ENCODE measurements at regions not wholly inside any gene's neighbourhood (a gene's known extent, or its start where the extent isn't known, plus 50 kb on each side); places are given as distances from the start of the nearest gene placed in this dataset.

DNA sequence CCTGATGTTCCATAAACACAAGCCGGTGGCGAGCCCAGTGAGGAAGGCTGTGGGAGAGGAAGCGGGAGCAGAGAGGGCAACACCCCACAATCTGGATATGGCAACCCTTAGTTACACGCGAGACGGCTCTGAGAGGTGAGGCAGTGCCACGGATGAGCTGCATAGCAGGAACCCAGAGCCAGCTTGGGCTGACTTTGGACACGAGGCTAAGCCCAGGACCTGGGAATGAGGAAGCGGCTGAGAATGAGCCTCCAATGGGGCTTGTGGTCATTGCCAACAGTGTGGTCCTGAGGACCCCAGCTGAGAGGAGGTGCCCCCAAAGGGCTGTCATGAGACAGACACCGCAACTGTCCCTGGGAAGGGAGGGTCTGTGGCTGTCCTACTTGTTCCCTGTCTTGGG is 160.0 kb upstream of the SMIM23 start:
- no peak overlapping the region for H3K27ac ChIP-seq
- H3K36me3 ChIP-seq = no peaks in the 10 kb centered on the region
- DNase-seq = no peak
- H3K27me3 ChIP-seq = no peaks in the 10 kb centered on the region
- no peaks in the 10 kb centered on the region for H3K4me1 ChIP-seq (ENCODE audit: insufficient read depth)
- 67 to 76% (median 72%) methylated on average over 10 of the region's 10 CpGs for WGBS, 3 donors
- H3K9me3 ChIP-seq = no peaks in the 10 kb centered on the region
- no peak overlapping the region for H3K4me3 ChIP-seq
- TF ChIP-seq POLR2A (IDR thresholded peaks at IDR 0.05) = no peak
- TF ChIP-seq, protein P1, sequence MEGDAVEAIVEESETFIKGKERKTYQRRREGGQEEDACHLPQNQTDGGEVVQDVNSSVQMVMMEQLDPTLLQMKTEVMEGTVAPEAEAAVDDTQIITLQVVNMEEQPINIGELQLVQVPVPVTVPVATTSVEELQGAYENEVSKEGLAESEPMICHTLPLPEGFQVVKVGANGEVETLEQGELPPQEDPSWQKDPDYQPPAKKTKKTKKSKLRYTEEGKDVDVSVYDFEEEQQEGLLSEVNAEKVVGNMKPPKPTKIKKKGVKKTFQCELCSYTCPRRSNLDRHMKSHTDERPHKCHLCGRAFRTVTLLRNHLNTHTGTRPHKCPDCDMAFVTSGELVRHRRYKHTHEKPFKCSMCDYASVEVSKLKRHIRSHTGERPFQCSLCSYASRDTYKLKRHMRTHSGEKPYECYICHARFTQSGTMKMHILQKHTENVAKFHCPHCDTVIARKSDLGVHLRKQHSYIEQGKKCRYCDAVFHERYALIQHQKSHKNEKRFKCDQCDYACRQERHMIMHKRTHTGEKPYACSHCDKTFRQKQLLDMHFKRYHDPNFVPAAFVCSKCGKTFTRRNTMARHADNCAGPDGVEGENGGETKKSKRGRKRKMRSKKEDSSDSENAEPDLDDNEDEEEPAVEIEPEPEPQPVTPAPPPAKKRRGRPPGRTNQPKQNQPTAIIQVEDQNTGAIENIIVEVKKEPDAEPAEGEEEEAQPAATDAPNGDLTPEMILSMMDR (IDR thresholded peaks at IDR 0.05) = no peak
- TF ChIP-seq EP300 (IDR thresholded peaks at IDR 0.05) = no peak
- intact Hi-C loops (cut with DNase I) = no loop called here

DNA sequence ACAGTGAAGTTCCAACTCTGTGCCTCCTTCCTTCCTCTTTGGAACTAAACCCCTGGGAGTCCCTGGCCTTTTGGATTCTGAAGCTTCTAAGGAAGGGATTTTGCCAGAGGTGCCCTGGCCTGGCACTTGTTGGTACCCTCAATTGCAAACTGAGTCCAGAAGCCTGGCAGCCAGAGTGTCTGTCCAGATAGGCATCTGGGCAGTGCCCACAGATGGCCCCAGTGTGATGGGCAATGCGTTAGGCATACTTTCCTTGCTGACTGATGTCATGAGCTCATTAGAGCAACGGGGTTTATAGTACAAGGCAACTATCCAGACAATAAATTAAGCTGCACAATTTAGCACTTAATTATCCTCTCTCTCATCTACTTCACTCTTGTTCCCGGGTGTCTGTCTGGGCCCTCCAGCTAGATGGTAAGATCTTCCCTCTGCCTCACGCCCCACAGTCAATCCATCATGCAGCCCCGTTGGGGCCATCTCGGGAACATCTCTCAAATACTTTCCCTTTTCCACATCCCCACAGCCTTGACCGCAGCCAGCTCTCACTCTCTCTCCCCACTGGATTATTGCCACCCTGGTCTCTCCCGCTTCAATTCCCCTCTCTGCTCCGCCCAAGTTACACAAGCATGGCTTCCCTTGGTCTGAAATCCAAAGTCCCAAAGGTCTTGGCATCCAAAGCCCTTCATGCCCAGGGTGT is 157.5 kb upstream of the SMIM23 start:
- H3K9me3 ChIP-seq = no peaks in the 10 kb centered on the region
- H3K27me3 ChIP-seq = no peaks in the 10 kb centered on the region
- no peak for TF ChIP-seq EP300 (IDR thresholded peaks at IDR 0.05)
- TF ChIP-seq POLR2A (IDR thresholded peaks at IDR 0.05) = no peak
- TF ChIP-seq, protein P1 (IDR thresholded peaks at IDR 0.05) = no peak
- intact Hi-C loops (cut with DNase I) = no loop called here
- H3K4me1 ChIP-seq (ENCODE audit: insufficient read depth) = no peaks in the 10 kb centered on the region
- H3K36me3 ChIP-seq = no peaks in the 10 kb centered on the region
- no peak for DNase-seq
- H3K4me3 ChIP-seq = no peak overlapping the region
- 40 to 44% (median 41%) methylated on average over 9 of the region's 9 CpGs for WGBS, 3 donors
- H3K27ac ChIP-seq = no peak overlapping the region

DNA sequence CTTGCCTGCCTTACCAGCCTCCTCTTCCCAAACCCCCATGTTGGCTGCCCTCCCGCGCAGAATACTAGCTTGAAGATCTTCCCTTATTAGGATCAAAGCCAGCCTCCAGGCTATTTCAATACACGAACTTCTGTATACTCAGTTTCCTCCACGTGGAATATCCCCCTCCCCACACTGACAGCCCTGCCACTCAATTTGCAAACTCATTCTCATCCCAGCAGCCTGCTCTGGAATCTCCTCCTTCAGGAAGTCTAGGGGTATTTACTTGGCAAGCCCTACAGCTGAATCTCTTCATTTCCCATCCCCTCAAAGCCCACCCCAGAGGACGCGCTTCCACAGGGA is 157.0 kb upstream of the SMIM23 start:
- H3K9me3 ChIP-seq = no peaks in the 10 kb centered on the region
- H3K4me1 ChIP-seq (ENCODE audit: insufficient read depth) = no peaks in the 10 kb centered on the region
- H3K27ac ChIP-seq = no peak overlapping the region
- intact Hi-C loops (cut with DNase I) = no loop called here
- DNase-seq = no peak
- TF ChIP-seq EP300 (IDR thresholded peaks at IDR 0.05) = no peak
- no peak for TF ChIP-seq POLR2A (IDR thresholded peaks at IDR 0.05)
- TF ChIP-seq, protein P1 (IDR thresholded peaks at IDR 0.05) = no peak
- no peaks in the 10 kb centered on the region for H3K36me3 ChIP-seq
- no peak overlapping the region for H3K4me3 ChIP-seq
- no peaks in the 10 kb centered on the region for H3K27me3 ChIP-seq
- WGBS, 3 donors = 42 to 51% (median 44%) methylated on average over 6 of the region's 6 CpGs

DNA sequence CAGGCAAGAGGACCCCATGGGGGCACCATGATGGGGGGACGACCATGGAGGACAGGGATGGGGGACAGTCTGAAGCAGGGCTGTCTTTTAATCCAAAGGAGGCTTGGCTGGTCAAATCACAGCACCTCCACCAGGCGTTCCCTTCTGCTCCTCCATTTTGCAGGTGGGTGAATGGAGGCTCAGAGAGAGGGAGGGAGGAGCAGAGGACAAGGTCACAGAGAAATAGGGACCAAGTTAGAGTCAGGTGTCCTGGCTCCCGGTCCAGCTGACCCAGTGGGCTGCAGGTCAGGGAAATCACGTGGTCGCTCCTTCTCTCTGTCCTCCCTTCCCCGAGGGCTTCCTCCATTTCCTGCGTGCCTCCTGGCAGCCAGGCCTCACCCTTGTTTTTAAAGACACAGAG is 156.4 kb upstream of the SMIM23 start:
- Histone ChIP-seq H3K27ac (no peak overlapping the region), H3K27me3 (no peaks in the 10 kb centered on the region), H3K36me3 (no peaks in the 10 kb centered on the region), H3K4me3 (no peak overlapping the region), H3K4me1 (ENCODE audit: insufficient read depth) (no peaks in the 10 kb centered on the region), H3K9me3 (no peaks in the 10 kb centered on the region)
- intact Hi-C loops (cut with DNase I) = no loop called here
- DNase-seq = no peak
- 33 to 54% (median 49%) methylated on average over 7 of the region's 7 CpGs for WGBS, 3 donors
- TF ChIP-seq POLR2A (IDR thresholded peaks at IDR 0.05) (no peak), EP300 (IDR thresholded peaks at IDR 0.05) (no peak)
- TF ChIP-seq, protein P1 (IDR thresholded peaks at IDR 0.05) = no peak

Measured in ovary (tissue), 7 donors.